Prostate gland (tissue), 2 donors: ENCODE measurements at regions not wholly inside any gene's neighbourhood (a gene's known extent, or its start where the extent isn't known, plus 50 kb on each side); places are given as distances from the start of the nearest gene placed in this dataset.

Experiments used
- CTCF ChIP-seq, 4 experiments: fragments of 200-600 bp in 2 of 4; fragments of 450-650 bp in 2 of 4; sonication (generic) in 2 of 4; IDR thresholded peaks; 1 replicate in 3 of 4; 2 replicates in 1 of 4; pipeline ENCODE4 v1.5.1; 2016 to 2019; ENCODE audit warnings: antibody characterized with exemption in 4 of 4, mild to moderate bottlenecking in 2 of 4, moderate library complexity in 2 of 4
- POLR2A ChIP-seq: fragments of 450-650 bp; IDR thresholded peaks from one replicate; pipeline ENCODE4 v1.6.1; 2016; ENCODE audit warnings: antibody characterized with exemption, mild to moderate bottlenecking
- POLR2AphosphoS5 ChIP-seq: sonication (generic); formaldehyde crosslinking; IDR thresholded peaks from one replicate; pipeline ENCODE4 v1.6.1; 2017; ENCODE audit warnings: antibody characterized with exemption

GRCh38 chr13:46484561-46484960 is 68.4 kb upstream of the LRCH1 start:
- TF ChIP-seq CTCF (IDR thresholded peaks at IDR 0.05) (no peak), POLR2A (no peak), POLR2AphosphoS5 (no peak)
